PFSK-1 (cell line): ENCODE measurements at regions not wholly inside any gene's neighbourhood (a gene's known extent, or its start where the extent isn't known, plus 50 kb on each side); places are given as distances from the start of the nearest gene placed in this dataset.

Experiments used
- FOXP2 ChIP-seq: optimal IDR thresholded peaks from 2 replicates; pipeline ENCODE3; 2011; ENCODE audit warnings: borderline replicate concordance, control low read depth, inconsistent platforms; ENCODE audit not compliant: insufficient read depth; ENCODE audit errors: extremely low read length, extremely low read depth
- POLR2AphosphoS5 ChIP-seq: IDR thresholded peaks from 2 replicates; pipeline ENCODE4 v1.6.1; 2012; ENCODE audit warnings: low read depth, mild to moderate bottlenecking, control low read depth, low read length, moderate library complexity
- REST ChIP-seq, 2 experiments: IDR thresholded peaks; 2 replicates each; pipeline versions ENCODE4 v1.6.1 to v1.8.0; 2011 to 2012; ENCODE audit warnings: low read depth in 2 of 2, low read length in 2 of 2, control low read depth in 1 of 2, inconsistent platforms in 1 of 2, mild to moderate bottlenecking in 1 of 2, moderate library complexity in 1 of 2; ENCODE audit not compliant: insufficient read depth in 1 of 2
- SIN3A ChIP-seq: IDR thresholded peaks from 2 replicates; pipeline ENCODE4 v1.6.1; 2012; ENCODE audit warnings: mild to moderate bottlenecking, low read length, moderate library complexity, borderline replicate concordance; ENCODE audit not compliant: insufficient read depth
- TAF1 ChIP-seq: IDR thresholded peaks from 2 replicates; pipeline ENCODE4 v1.6.1; 2012; ENCODE audit warnings: low read length, control low read depth, borderline replicate concordance; ENCODE audit not compliant: insufficient read depth

- no peak for TF ChIP-seq POLR2AphosphoS5
- no peak for TF ChIP-seq REST (IDR thresholded peaks at IDR 0.05; ENCODE audit: insufficient read depth in 1 of 2, low read depth in 2 of 2, low read length in 2 of 2)
- no peak for TF ChIP-seq SIN3A
- TF ChIP-seq TAF1 = no peak
- TF ChIP-seq FOXP2 = no peak
Measured at GRCh38 chr2:57552885-57553284, 493.7 kb upstream of the VRK2 start.
